K562 (cell line): ENCODE measurements at regions not wholly inside any gene's neighbourhood (a gene's known extent, or its start where the extent isn't known, plus 50 kb on each side); places are given as distances from the start of the nearest gene placed in this dataset.
A peak's percentile ranks its signal among the peaks of the same experiment; 100 is the strongest.

Experiments used
- CBFB ChIP-seq: sonication (generic); formaldehyde crosslinking; IDR thresholded peaks from 2 replicates; pipeline ENCODE4 v1.4.0; 2020; ENCODE audit warnings: mild to moderate bottlenecking, missing genetic modification reagents
- CBX3 ChIP-seq, 2 experiments: IDR thresholded peaks; 1 replicate in 1 of 2; 2 replicates in 1 of 2; pipeline ENCODE4 v1.6.1; 2012; ENCODE audit warnings: inconsistent platforms in 2 of 2, low read length in 2 of 2, borderline replicate concordance in 1 of 2, control low read depth in 1 of 2
- CREB1 ChIP-seq, 2 experiments: sonication (generic) in 1 of 2; formaldehyde crosslinking in 1 of 2; IDR thresholded peaks; 2 replicates each; pipeline versions ENCODE4 v1.6.1 to v1.8.0; 2012 to 2022; ENCODE audit warnings: inconsistent platforms in 1 of 2, mild to moderate bottlenecking in 1 of 2, missing genetic modification reagents in 1 of 2, moderate library complexity in 1 of 2
- ETS1 ChIP-seq: conservative IDR thresholded peaks from 2 replicates; pipeline ENCODE4 v1.6.1; 2011; ENCODE audit warnings: low read depth, mild to moderate bottlenecking, low read length; ENCODE audit not compliant: control insufficient read depth
- FOXK1 ChIP-seq: sonication (generic); formaldehyde crosslinking; IDR thresholded peaks from 2 replicates; pipeline ENCODE4 v1.8.0; 2022; ENCODE audit warnings: missing genetic modification reagents, mild to moderate bottlenecking, borderline replicate concordance
- GABPA ChIP-seq: fragments of 200-800 bp; sonication (Bioruptor generic); conservative IDR thresholded peaks from 2 replicates; pipeline ENCODE4 v1.6.1; 2016; ENCODE audit warnings: low read depth, missing genetic modification characterization, missing compliant biosample characterization
- HNRNPUL1 ChIP-seq: fragments of 200-400 bp; formaldehyde crosslinking; IDR thresholded peaks from 2 replicates; pipeline ENCODE4 v1.6.1; 2017; ENCODE audit warnings: low read length
- ILK ChIP-seq: fragments of 450-650 bp; IDR thresholded peaks from 2 replicates; pipeline ENCODE4 v1.6.1; 2016; ENCODE audit warnings: missing genetic modification characterization, low read depth, mild to moderate bottlenecking, missing compliant biosample characterization, moderate library complexity, borderline replicate concordance
- MCM2 ChIP-seq: fragments of 450-650 bp; IDR thresholded peaks from 2 replicates; pipeline ENCODE4 v1.6.1; 2017; ENCODE audit warnings: low read depth, mild to moderate bottlenecking
- NFATC3 ChIP-seq: fragments of 450-650 bp; IDR thresholded peaks from 2 replicates; pipeline ENCODE4 v1.6.1; 2017; ENCODE audit warnings: mild to moderate bottlenecking
- PRDM10 ChIP-seq: fragments of 450-650 bp; IDR thresholded peaks from 2 replicates; pipeline ENCODE4 v1.6.1; 2018; ENCODE audit not compliant: partially characterized antibody
- SAP30 ChIP-seq: fragments of 200-600 bp; sonication (generic); IDR thresholded peaks from 2 replicates; pipeline ENCODE4 v1.6.1; 2012; ENCODE audit warnings: borderline replicate concordance, low read depth, mild to moderate bottlenecking, moderate library complexity, low read length, control low read depth, inconsistent platforms; ENCODE audit not compliant: insufficient read depth, poor library complexity, severe bottlenecking
- TAL1 ChIP-seq: fragments of 450-650 bp; IDR thresholded peaks from 2 replicates; pipeline ENCODE4 v1.6.1; 2016; ENCODE audit warnings: mild to moderate bottlenecking
- TCF3 ChIP-seq: sonication (generic); formaldehyde crosslinking; IDR thresholded peaks from 2 replicates; pipeline ENCODE4 v1.4.0; 2020; ENCODE audit warnings: mild to moderate bottlenecking, missing genetic modification reagents
- THRAP3 ChIP-seq: fragments of 450-650 bp; IDR thresholded peaks from 2 replicates; pipeline ENCODE4 v1.6.1; 2016; ENCODE audit warnings: mild to moderate bottlenecking, inconsistent platforms, borderline replicate concordance
- TRIM24 ChIP-seq, 2 experiments: fragments of 450-650 bp; IDR thresholded peaks; 2 replicates each; pipeline ENCODE4 v1.6.1; 2016
- XRCC3 ChIP-seq: fragments of 450-650 bp; IDR thresholded peaks from 2 replicates; pipeline ENCODE4 v1.6.1; 2017; ENCODE audit warnings: mild to moderate bottlenecking, moderate library complexity
- ZNF217 ChIP-seq: sonication (generic); formaldehyde crosslinking; IDR thresholded peaks from 2 replicates; pipeline ENCODE4 v1.8.0; 2022; ENCODE audit warnings: mild to moderate bottlenecking, missing genetic modification reagents
- ZNF232 ChIP-seq: sonication (generic); formaldehyde crosslinking; IDR thresholded peaks from 2 replicates; pipeline ENCODE4 v1.8.0; 2022; ENCODE audit warnings: mild to moderate bottlenecking, missing genetic modification reagents
- ZNF253 ChIP-seq: fragments of 250-450 bp; sonication (Bioruptor Pico); conservative IDR thresholded peaks from 2 replicates; pipeline ENCODE4 v1.6.1; 2021; ENCODE audit warnings: mild to moderate bottlenecking
- ZNF583 ChIP-seq: fragments of 250-450 bp; sonication (Bioruptor Pico); IDR thresholded peaks from 2 replicates; pipeline ENCODE4 v1.4.0; 2020
- ZNF696 ChIP-seq: fragments of 250-450 bp; sonication (Bioruptor Pico); conservative IDR thresholded peaks from 2 replicates; pipeline ENCODE4 v1.4.0; 2020; ENCODE audit warnings: mild to moderate bottlenecking, moderate library complexity
- TF ChIP-seq, protein P1 (sequence below): fragments of 450-650 bp; formaldehyde crosslinking; IDR thresholded peaks from 2 replicates; pipeline ENCODE4 v1.4.0; 2020; ENCODE audit warnings: mild to moderate bottlenecking, mixed read lengths

- no peak for TF ChIP-seq ETS1
- TF ChIP-seq ZNF696 (CRISPR knock-in tag): no peak
- TF ChIP-seq ZNF232 (CRISPR knock-in tag): no peak
- no peak for TF ChIP-seq ILK
- TF ChIP-seq FOXK1 (CRISPR knock-in tag): no peak
- TF ChIP-seq SAP30: no peak
- TF ChIP-seq CREB1 (IDR thresholded peaks at IDR 0.05): no peak
- TF ChIP-seq CREB1 (CRISPR knock-in tag; IDR thresholded peaks at IDR 0.05): no peak
- TF ChIP-seq GABPA: no peak
- TF ChIP-seq MCM2: no peak
- TF ChIP-seq, protein P1, sequence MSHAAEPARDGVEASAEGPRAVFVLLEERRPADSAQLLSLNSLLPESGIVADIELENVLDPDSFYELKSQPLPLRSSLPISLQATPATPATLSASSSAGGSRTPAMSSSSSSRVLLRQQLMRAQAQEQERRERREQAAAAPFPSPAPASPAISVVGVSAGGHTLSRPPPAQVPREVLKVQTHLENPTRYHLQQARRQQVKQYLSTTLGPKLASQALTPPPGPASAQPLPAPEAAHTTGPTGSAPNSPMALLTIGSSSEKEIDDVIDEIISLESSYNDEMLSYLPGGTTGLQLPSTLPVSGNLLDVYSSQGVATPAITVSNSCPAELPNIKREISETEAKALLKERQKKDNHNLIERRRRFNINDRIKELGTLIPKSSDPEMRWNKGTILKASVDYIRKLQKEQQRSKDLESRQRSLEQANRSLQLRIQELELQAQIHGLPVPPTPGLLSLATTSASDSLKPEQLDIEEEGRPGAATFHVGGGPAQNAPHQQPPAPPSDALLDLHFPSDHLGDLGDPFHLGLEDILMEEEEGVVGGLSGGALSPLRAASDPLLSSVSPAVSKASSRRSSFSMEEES (CRISPR knock-in tag): no peak
- peak; percentile 65 for TF ChIP-seq TCF3 (CRISPR knock-in tag)
- TF ChIP-seq ZNF253: no peak
- TF ChIP-seq ZNF583: no peak
- TF ChIP-seq HNRNPUL1: no peak
- no peak for TF ChIP-seq ZNF217
- TF ChIP-seq NFATC3: no peak
- no peak for TF ChIP-seq PRDM10
- no peak for TF ChIP-seq THRAP3
- TF ChIP-seq CBFB (CRISPR knock-in tag): no peak
- TF ChIP-seq CBX3 (IDR thresholded peaks at IDR 0.05; ENCODE audit: borderline replicate concordance in 1 of 2, low read length in 2 of 2): peak in 1 of 2 experiments; percentile 78; a peak in 2 of 3 replicates
- TF ChIP-seq XRCC3: no peak
- TF ChIP-seq TAL1: 0 out of 2 replicates have a peak, but pooled peaks have one; percentile 20
- TF ChIP-seq TRIM24 (IDR thresholded peaks at IDR 0.05): peak; percentile 48 to 73; a peak in 2 of 4 replicates
Measured at GRCh38 chr6:20332441-20333006, 69.2 kb upstream of the E2F3 start (continued).
